HCT116 (cell line): ENCODE measurements at regions not wholly inside any gene's neighbourhood (a gene's known extent, or its start where the extent isn't known, plus 50 kb on each side); places are given as distances from the start of the nearest gene placed in this dataset.

Source experiments
- EZH2phosphoT487 ChIP-seq: fragments of 200-600 bp; IDR thresholded peaks from 2 replicates; pipeline ENCODE4 v1.6.1; 2018; ENCODE audit warnings: antibody characterized with exemption, borderline replicate concordance
- POLR2A ChIP-seq: IDR thresholded peaks from 2 replicates; pipeline ENCODE4 v1.7.0; 2011; ENCODE audit warnings: borderline replicate concordance; ENCODE audit not compliant: insufficient read depth, insufficient read length; ENCODE audit errors: extremely low read depth
- POLR2AphosphoS5 ChIP-seq: IDR thresholded peaks from 2 replicates; pipeline ENCODE4 v1.6.1; 2011; ENCODE audit warnings: mild to moderate bottlenecking, low read depth, low read length, moderate library complexity
- RAD21 ChIP-seq: IDR thresholded peaks from 2 replicates; pipeline ENCODE4 v1.6.1; 2012; ENCODE audit warnings: low read depth, mild to moderate bottlenecking
- SP1 ChIP-seq: IDR thresholded peaks from 2 replicates; pipeline ENCODE4 v1.6.1; 2012; ENCODE audit warnings: low read depth
- TF ChIP-seq, protein P1 (sequence below): IDR thresholded peaks from 2 replicates; pipeline ENCODE4 v1.6.1; 2012
- TF ChIP-seq, protein P2 (sequence below): IDR thresholded peaks from 2 replicates; pipeline ENCODE4 v1.6.1; 2011; ENCODE audit warnings: mild to moderate bottlenecking, low read length, moderate library complexity; ENCODE audit not compliant: insufficient replicate concordance; ENCODE audit errors: extremely low read depth
- TF ChIP-seq, protein P3 (sequence below): IDR thresholded peaks from 2 replicates; pipeline ENCODE4 v1.6.1; 2012; ENCODE audit warnings: low read depth
- TF ChIP-seq, protein P4 (sequence below), 3 experiments: fragments of 200-600 bp in 1 of 3; sonication (generic) in 1 of 3; IDR thresholded peaks in 2 of 3; conservative IDR thresholded peaks in 1 of 3; 2 replicates each; pipeline ENCODE4 v1.5.1; 2012 to 2017; ENCODE audit warnings: low read depth in 2 of 3, low read length in 2 of 3, antibody characterized with exemption in 1 of 3, borderline replicate concordance in 1 of 3, control low read depth in 1 of 3, mild to moderate bottlenecking in 1 of 3, mixed read lengths in 1 of 3, mixed run types in 1 of 3, moderate library complexity in 1 of 3; ENCODE audit not compliant: insufficient read depth in 1 of 3

DNA sequence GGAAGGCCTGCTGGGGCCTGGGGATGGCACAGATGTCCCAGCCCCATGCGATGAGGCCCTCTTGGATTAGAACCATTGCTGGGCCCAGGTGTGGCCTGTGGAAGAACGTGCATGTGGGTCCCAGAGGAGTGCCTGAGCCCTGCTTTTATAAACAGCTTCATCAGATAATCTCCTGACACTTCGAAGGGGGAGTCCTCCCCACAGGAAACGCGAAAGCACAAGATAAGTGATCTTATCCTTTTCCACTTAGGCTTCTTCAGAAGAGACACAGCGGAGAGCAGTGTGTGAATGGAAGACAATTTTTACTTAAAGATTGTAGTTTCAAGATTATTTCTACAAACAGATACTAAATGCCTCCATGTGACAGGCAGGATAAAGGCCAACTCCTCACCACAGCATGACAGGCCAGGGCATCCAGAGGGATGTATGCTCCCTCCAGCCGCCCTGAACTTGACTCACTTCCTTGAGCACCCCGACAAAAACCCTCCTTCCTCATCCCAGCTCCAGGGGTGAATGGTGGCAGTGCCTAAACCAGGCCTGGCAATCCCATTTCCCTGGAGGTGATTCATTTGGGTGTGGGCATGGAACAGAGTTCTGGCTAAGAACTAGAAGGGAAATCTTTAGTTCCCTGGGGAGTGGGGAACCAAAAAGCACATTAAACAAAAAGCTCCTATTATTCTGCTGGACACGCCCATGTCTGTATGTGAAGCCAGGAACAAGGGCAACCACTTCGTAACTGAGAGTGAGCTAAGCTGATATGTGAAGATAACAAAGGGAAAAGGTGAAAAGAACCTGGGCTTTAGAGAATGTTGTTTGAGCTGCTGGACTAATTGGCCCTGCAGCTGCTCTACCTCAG lies 56.2 kb upstream of the TMEM163 start:
- TF ChIP-seq EZH2phosphoT487 (no peak), POLR2A (no peak), RAD21 (no peak), POLR2AphosphoS5 (no peak), SP1 (no peak)
- TF ChIP-seq, protein P1, sequence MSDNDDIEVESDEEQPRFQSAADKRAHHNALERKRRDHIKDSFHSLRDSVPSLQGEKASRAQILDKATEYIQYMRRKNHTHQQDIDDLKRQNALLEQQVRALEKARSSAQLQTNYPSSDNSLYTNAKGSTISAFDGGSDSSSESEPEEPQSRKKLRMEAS = no peak
- TF ChIP-seq, protein P2, sequence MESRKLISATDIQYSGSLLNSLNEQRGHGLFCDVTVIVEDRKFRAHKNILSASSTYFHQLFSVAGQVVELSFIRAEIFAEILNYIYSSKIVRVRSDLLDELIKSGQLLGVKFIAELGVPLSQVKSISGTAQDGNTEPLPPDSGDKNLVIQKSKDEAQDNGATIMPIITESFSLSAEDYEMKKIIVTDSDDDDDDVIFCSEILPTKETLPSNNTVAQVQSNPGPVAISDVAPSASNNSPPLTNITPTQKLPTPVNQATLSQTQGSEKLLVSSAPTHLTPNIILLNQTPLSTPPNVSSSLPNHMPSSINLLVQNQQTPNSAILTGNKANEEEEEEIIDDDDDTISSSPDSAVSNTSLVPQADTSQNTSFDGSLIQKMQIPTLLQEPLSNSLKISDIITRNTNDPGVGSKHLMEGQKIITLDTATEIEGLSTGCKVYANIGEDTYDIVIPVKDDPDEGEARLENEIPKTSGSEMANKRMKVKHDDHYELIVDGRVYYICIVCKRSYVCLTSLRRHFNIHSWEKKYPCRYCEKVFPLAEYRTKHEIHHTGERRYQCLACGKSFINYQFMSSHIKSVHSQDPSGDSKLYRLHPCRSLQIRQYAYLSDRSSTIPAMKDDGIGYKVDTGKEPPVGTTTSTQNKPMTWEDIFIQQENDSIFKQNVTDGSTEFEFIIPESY = no peak
- TF ChIP-seq, protein P3, sequence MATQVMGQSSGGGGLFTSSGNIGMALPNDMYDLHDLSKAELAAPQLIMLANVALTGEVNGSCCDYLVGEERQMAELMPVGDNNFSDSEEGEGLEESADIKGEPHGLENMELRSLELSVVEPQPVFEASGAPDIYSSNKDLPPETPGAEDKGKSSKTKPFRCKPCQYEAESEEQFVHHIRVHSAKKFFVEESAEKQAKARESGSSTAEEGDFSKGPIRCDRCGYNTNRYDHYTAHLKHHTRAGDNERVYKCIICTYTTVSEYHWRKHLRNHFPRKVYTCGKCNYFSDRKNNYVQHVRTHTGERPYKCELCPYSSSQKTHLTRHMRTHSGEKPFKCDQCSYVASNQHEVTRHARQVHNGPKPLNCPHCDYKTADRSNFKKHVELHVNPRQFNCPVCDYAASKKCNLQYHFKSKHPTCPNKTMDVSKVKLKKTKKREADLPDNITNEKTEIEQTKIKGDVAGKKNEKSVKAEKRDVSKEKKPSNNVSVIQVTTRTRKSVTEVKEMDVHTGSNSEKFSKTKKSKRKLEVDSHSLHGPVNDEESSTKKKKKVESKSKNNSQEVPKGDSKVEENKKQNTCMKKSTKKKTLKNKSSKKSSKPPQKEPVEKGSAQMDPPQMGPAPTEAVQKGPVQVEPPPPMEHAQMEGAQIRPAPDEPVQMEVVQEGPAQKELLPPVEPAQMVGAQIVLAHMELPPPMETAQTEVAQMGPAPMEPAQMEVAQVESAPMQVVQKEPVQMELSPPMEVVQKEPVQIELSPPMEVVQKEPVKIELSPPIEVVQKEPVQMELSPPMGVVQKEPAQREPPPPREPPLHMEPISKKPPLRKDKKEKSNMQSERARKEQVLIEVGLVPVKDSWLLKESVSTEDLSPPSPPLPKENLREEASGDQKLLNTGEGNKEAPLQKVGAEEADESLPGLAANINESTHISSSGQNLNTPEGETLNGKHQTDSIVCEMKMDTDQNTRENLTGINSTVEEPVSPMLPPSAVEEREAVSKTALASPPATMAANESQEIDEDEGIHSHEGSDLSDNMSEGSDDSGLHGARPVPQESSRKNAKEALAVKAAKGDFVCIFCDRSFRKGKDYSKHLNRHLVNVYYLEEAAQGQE = no peak
- TF ChIP-seq, protein P4, sequence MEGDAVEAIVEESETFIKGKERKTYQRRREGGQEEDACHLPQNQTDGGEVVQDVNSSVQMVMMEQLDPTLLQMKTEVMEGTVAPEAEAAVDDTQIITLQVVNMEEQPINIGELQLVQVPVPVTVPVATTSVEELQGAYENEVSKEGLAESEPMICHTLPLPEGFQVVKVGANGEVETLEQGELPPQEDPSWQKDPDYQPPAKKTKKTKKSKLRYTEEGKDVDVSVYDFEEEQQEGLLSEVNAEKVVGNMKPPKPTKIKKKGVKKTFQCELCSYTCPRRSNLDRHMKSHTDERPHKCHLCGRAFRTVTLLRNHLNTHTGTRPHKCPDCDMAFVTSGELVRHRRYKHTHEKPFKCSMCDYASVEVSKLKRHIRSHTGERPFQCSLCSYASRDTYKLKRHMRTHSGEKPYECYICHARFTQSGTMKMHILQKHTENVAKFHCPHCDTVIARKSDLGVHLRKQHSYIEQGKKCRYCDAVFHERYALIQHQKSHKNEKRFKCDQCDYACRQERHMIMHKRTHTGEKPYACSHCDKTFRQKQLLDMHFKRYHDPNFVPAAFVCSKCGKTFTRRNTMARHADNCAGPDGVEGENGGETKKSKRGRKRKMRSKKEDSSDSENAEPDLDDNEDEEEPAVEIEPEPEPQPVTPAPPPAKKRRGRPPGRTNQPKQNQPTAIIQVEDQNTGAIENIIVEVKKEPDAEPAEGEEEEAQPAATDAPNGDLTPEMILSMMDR (IDR thresholded peaks at IDR 0.05 in 2 of 3, conservative IDR thresholded peaks at IDR 0.05 in 1 of 3; ENCODE audit: borderline replicate concordance in 1 of 3, insufficient read depth in 1 of 3, low read depth in 2 of 3, low read length in 2 of 3) = no peak
